Suprapubic skin (tissue), 4 donors: ENCODE measurements at regions not wholly inside any gene's neighbourhood (a gene's known extent, or its start where the extent isn't known, plus 50 kb on each side); places are given as distances from the start of the nearest gene placed in this dataset.
A peak's percentile ranks its signal among the peaks of the same experiment; 100 is the strongest.

ENCODE experiments used
- DNase-seq, 2 donors: peaks; one replicate each; pipeline ENCODE4 v3.0.0-alpha.2; 2019; ENCODE audit warnings: low spot score in 2 of 2
- H3K27ac ChIP-seq: fragments of 200-600 bp; sonication (generic); one replicate; pipeline ENCODE4 v1.5.1; 2019
- H3K27me3 ChIP-seq: fragments of 200-600 bp; sonication (generic); one replicate; pipeline ENCODE4 v1.5.1; 2019
- H3K36me3 ChIP-seq: fragments of 200-600 bp; sonication (generic); one replicate; pipeline ENCODE4 v1.5.1; 2019
- H3K4me1 ChIP-seq: fragments of 200-600 bp; sonication (generic); one replicate; pipeline ENCODE4 v1.5.1; 2019
- H3K4me3 ChIP-seq: fragments of 200-600 bp; sonication (generic); one replicate; pipeline ENCODE4 v1.5.1; 2019; ENCODE audit warnings: mild to moderate bottlenecking
- H3K9me3 ChIP-seq: fragments of 200-600 bp; sonication (generic); one replicate; pipeline ENCODE4 v1.5.1; 2019
- CTCF ChIP-seq, 2 donors: fragments of 200-600 bp in 1 of 2; fragments of 450-650 bp in 1 of 2; sonication (generic) in 1 of 2; IDR thresholded peaks; one replicate each; pipeline ENCODE4 v1.5.1; 2016 to 2019; ENCODE audit warnings: antibody characterized with exemption in 2 of 2, mild to moderate bottlenecking in 1 of 2, moderate library complexity in 1 of 2
- EP300 ChIP-seq: sonication (generic); formaldehyde crosslinking; IDR thresholded peaks from one replicate; pipeline ENCODE4 v1.6.1; 2017; ENCODE audit warnings: antibody characterized with exemption
- POLR2A ChIP-seq, 2 donors: fragments of 450-650 bp; IDR thresholded peaks; one replicate each; pipeline ENCODE4 v1.6.1; 2017; ENCODE audit warnings: antibody characterized with exemption in 2 of 2, mild to moderate bottlenecking in 2 of 2, moderate library complexity in 2 of 2
- POLR2AphosphoS5 ChIP-seq, 3 donors: sonication (generic); formaldehyde crosslinking; IDR thresholded peaks; one replicate each; pipeline ENCODE4 v1.6.1; 2017; ENCODE audit warnings: antibody characterized with exemption in 3 of 3
- WGBS: methylation state at CpG from one replicate; pipeline ENCODE4 v1.1.5; 2018; 5-methylcytosine and 5-hydroxymethylcytosine counted together

DNA sequence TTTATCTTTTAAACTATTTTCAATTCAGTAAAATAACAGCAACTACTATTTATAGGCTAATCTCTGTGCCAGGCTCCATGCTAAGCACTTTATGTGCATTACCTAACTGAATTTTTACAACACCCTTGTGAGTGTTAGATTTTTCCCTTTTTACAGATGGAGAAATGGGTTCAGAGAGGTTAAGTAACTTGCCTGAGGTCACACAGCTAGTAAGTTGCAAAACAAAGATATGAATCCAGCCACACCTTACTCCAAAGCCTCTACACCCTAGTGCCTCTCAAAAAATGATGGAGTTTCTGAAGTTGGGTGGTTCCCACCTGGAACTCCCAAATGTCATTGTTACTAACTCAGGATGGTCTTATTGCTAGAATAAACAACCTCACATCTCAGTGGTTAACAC, 60.8 kb downstream of the RHOB start:
- DNase-seq, result no peak
- H3K27me3 ChIP-seq, result no peaks in the 10 kb centered on the region
- no peak overlapping the region for H3K27ac ChIP-seq
- H3K9me3 ChIP-seq, result no peaks in the 10 kb centered on the region
- H3K4me3 ChIP-seq, result no peak overlapping the region
- no peaks in the 10 kb centered on the region for H3K36me3 ChIP-seq
- peaks cover 36% of the 10 kb centered on the region for H3K4me1 ChIP-seq
- TF ChIP-seq POLR2A (IDR thresholded peaks at IDR 0.05) (no peak), CTCF (IDR thresholded peaks at IDR 0.05) (no peak), EP300 (no peak), POLR2AphosphoS5 (IDR thresholded peaks at IDR 0.05) (no peak)

GRCh38 chr2:20509301-20509769, 62.5 kb downstream of the RHOB start:
- peak overlapping the region; percentile 81 for H3K27ac ChIP-seq
- H3K36me3 ChIP-seq, result no peaks in the 10 kb centered on the region
- no peaks in the 10 kb centered on the region for H3K27me3 ChIP-seq
- H3K4me1 ChIP-seq, result peaks cover 36% of the 10 kb centered on the region
- H3K4me3 ChIP-seq, result no peak overlapping the region
- DNase-seq, result peak in 1 of 2 donors; percentile 59
- WGBS, result 61% methylated on average over 5 of the region's 6 CpGs
- no peaks in the 10 kb centered on the region for H3K9me3 ChIP-seq
- TF ChIP-seq CTCF (IDR thresholded peaks at IDR 0.05) (no peak), EP300 (no peak), POLR2AphosphoS5 (IDR thresholded peaks at IDR 0.05) (no peak), POLR2A (IDR thresholded peaks at IDR 0.05) (no peak)

- H3K27me3 ChIP-seq, result no peaks in the 10 kb centered on the region
- H3K36me3 ChIP-seq, result no peaks in the 10 kb centered on the region
- peak overlapping the region; percentile 81 for H3K27ac ChIP-seq
- peak in 1 of 2 donors; percentile 60 for DNase-seq
- 45% methylated on average over 15 of the region's 15 CpGs for WGBS
- TF ChIP-seq POLR2AphosphoS5 (IDR thresholded peaks at IDR 0.05), result no peak
- no peak for TF ChIP-seq POLR2A (IDR thresholded peaks at IDR 0.05)
- no peak for TF ChIP-seq CTCF (IDR thresholded peaks at IDR 0.05)
- no peak for TF ChIP-seq EP300
- peaks cover 41% of the 10 kb centered on the region for H3K4me1 ChIP-seq
- H3K9me3 ChIP-seq, result no peaks in the 10 kb centered on the region
- H3K4me3 ChIP-seq, result peak overlapping the region; percentile 5
Observed at GRCh38 chr2:20509770-20510490, 63.1 kb downstream of the RHOB start.

GRCh38 chr2:20511130-20511529, 64.3 kb downstream of the RHOB start:
- no peaks in the 10 kb centered on the region for H3K9me3 ChIP-seq
- H3K27ac ChIP-seq, result no peak overlapping the region
- TF ChIP-seq POLR2A (IDR thresholded peaks at IDR 0.05) (no peak), CTCF (IDR thresholded peaks at IDR 0.05) (no peak), POLR2AphosphoS5 (IDR thresholded peaks at IDR 0.05) (no peak), EP300 (no peak)
- WGBS, result 87% methylated on average over 5 of the region's 5 CpGs
- H3K4me1 ChIP-seq, result peaks cover 46% of the 10 kb centered on the region
- no peaks in the 10 kb centered on the region for H3K36me3 ChIP-seq
- no peak for DNase-seq
- H3K4me3 ChIP-seq, result no peak overlapping the region
- no peaks in the 10 kb centered on the region for H3K27me3 ChIP-seq

- TF ChIP-seq CTCF (IDR thresholded peaks at IDR 0.05), result no peak
- no peak for TF ChIP-seq POLR2A (IDR thresholded peaks at IDR 0.05)
- TF ChIP-seq EP300, result no peak
- TF ChIP-seq POLR2AphosphoS5 (IDR thresholded peaks at IDR 0.05), result no peak
- Histone ChIP-seq H3K9me3 (no peaks in the 10 kb centered on the region), H3K36me3 (no peaks in the 10 kb centered on the region), H3K4me3 (no peak overlapping the region), H3K27ac (no peak overlapping the region), H3K27me3 (no peaks in the 10 kb centered on the region), H3K4me1 (peaks cover 48% of the 10 kb centered on the region)
- DNase-seq, result peak in 1 of 2 donors; percentile 49
- WGBS, result 97% methylated on average over 6 of the region's 11 CpGs
Observed at GRCh38 chr2:20512061-20512605, 65.3 kb downstream of the RHOB start.
